ENCODE measurements at regions not wholly inside any gene's neighbourhood (a gene's known extent, or its start where the extent isn't known, plus 50 kb on each side); places are given as distances from the start of the nearest gene placed in this dataset.

DNA sequence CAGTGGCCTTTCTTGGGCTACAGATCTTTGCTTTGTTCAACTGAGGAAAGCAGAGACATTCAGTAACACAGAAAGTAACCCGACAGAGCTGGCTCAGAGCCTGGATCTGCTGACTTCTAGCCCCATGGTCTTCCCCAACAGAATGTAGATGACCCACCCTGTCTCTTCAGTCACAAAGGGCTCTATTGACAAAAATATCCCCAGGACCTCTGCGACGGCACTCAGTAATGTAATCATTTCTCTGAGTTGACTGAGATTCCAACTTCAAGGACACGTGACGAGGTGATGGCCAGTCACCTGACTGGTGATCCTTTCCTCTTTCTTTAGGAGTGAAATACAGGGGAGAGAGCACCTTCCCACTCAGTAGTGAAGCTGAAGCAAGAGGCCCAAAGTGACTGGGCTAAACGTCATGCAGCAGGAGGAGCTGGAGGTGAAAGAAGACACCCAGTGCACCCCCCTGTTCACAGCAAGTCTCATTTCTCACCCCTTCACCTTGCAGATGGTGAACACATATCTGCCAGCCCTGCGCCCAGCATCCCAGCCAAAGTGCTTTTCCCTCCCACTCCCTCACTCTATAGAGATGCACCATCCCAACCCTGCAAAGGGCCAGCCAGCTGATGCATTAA, 179.2 kb upstream of the EGLN3 start:
- no peak for DNase-seq (ENCODE audit: low read depth)

DNA sequence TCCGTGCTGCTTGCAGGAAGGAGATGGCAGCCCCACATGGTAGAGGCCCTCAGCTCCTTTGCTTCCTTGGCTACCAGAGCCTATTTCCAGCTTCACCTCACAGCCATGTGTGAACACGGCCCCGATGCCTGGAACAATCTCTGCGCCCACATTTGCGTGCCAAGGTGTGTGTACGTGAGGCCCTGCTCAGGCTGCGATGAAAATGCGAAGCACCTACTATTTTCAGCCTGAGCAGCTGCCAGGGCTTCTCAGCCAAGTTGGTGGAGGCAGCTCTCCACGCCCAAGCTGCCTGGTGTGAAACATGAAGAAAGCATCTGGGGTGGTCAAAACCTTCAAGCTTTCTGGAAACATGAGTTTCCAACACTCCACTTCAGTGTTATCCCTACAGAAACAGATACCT, 177.8 kb upstream of the EGLN3 start:
- DNase-seq (ENCODE audit: low read depth), result no peak

DNA sequence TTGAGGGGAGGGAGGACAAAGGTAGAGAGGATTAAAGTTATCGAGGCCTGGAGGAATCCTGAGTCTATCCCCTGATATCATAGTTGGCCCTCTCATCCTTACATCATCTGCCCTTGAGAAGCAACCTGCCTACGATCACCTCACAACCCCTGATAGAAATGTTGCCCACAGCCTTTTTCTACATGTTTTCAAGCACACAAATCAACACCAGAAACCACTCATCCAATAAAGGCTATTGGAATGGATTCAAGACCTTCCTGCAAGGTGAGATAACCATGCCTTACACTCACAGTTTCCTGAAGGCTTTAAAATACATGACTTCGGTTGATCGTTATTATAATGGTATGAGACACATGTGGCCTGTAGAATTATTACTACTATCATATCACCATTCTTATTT, 175.7 kb upstream of the EGLN3 start:
- no peak for DNase-seq (ENCODE audit: low read depth)

DNA sequence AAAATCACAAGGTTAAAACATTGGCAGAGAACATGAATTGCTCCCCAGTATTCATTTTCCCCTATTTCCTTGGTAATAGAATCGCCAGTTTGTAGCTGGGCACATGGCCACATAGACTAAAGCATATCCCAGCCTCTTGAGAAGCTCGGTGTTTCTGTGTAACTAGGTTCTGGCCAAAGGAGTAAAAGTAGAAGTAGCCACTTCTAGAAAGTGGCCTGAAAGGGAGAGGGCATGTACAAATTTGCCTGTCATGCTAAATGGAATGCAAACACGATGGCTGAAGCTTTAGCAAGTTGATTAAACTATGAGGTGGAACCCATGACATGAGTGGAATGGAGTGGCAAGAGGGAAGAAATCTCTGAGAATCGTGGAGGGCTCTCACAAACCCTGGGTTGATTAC, 173.7 kb upstream of the EGLN3 start:
- DNase-seq (ENCODE audit: low read depth), result no peak

DNA sequence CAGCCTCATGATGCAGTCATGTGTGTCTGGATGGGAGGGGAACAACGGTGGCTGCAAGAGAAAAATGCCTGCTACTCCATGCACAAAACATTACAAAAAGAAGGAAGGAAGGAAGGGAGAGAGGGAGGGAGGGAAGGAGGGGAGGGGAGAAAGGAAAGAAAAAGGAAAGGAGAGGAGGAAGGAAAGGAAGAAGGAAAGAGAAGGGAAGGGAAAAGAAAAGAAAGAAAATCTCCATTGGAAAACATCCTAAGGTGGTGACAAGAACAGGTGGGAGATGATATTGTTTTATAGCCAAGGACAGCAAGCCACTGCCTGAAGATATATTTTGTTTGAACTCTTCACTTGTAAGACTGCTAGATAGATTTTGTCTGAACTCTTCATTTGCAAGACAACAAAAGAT, 171.8 kb upstream of the EGLN3 start:
- DNase-seq (ENCODE audit: low read depth), result no peak

DNA sequence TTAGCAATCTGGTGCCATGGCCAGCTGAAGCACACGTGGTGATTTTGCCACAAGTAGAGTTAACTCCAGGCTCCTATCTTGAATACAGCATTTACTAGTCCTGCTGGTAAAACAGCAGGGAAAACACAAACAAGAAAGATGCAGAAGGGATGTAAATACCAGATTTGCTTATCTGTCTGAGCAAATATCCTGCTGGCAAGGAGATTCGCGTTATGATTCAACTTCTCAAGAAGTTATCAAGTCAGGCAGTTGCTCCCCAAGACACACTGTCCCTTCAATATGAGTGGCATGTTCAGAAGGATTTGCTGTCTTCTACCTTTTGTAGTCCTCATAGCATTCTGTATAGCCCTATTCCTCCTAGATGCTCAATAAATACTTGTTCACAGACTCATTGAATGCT, 171.2 kb upstream of the EGLN3 start:
- DNase-seq (ENCODE audit: low read depth), result no peak

DNA sequence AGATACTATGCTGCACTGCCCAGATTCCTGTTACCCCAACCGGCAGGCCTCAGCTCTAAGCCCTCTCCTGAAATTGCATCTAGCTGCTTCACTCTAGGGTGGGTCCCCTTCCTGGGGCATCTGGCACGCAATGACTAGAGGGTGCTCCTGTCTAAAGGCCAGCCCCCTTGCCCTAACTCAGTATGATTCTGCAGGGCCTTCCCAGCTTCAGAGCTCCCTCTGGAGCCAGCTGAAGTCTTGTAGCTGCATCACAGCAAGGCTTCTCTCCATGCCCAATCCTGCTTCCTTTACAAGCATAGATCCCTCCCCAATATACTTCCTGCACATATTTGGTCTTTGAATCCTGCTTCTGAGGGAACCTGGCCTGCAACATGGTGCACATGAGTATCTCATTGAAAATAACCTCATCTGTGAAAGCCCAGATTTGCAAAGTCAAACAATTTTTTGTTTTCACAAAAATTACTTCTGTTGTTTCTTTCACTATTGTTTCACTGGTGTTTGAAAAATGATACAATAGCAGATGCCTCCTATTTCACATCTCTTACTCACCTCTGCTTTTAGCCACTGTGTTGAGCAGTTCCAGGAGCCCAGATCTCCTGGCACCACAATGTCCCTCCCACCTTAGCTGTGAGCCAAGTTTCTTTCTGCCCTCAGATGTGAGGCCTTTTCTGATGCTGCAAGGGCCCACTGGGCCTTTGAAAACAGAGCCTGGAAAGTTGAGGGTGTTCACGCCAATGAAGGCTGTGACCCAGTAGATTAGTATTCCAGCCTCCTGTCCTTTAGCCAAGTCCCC, 169.5 kb upstream of the EGLN3 start:
- no peak for DNase-seq (ENCODE audit: low read depth)

DNA sequence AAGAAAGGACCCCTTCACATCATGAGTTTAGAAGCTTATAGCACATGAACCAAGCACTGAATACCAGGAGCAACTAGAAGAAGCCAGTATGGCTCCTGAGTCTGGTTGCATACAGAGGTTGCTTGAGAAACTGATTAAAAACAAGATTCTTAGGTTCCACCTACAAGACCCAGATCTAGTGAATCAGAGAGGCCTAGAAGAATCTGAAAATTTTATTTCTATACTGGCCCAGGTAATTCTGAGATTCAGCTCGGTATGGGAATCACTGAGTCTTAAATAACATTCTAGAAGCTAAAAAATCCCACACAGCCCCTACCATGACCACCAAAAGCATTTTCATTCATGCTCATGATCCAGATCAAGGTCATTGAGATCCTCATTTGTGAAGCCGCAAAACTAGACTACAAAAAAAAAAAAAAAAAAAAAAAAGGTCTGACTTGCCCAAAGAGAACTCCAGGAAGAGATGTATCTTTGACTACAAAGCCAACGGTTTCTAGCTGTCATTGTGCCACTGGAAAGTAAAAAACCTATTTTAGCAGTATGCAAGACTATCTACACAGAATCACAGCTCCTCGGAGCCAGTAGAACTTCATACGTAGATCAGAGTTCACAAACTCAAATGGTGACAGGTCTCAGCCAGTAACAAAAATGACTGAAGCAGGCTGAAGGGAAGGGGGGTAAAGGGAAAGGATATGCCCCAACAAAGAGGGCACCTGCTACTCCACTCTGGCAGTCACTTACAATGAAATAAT, 168.4 kb upstream of the EGLN3 start:
- no peak for DNase-seq (ENCODE audit: low read depth)

DNA sequence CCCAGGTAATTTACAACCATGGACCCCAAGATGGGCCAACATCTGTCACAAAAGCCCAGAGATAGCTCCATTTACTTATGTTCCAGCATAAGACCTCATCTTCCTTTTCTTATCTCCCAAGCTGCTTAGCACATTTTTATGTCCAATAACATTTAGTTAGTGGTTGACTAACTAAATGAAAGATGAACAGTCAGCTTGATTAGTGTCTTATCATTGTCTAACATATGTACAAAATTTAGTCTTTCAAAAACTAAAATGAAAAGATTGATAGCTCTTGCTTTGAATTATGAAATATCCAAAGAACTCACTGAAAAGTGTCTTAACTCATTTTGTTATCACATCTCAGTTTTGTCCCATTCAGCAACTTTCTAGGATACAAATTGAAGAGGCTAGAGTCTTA, 163.1 kb upstream of the EGLN3 start:
- no peak for DNase-seq (ENCODE audit: low read depth)

DNA sequence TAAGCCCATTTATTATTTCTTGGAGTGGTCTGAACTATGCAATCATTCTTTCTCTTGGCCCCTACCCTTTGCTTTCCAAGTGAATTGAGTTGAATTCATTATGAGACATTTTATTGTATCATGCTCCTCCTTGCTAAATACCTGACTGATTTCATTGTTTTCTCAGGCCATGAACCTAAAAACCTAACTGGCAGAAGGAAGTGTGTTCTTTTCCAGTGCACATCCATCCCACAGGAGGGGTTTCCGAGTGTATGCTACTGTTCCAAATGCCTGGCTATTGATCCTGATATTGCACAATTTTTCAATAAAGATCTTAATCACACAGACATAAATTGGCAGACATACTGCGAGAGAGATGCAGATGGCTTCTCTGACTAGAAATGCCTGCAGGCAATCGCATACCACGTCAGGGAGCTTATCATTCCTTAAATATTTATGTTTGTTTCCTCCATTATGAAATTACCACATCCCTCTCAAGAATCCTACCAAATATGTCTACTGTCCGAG, 162.2 kb upstream of the EGLN3 start:
- DNase-seq (ENCODE audit: low read depth), result peak; percentile 17

DNA sequence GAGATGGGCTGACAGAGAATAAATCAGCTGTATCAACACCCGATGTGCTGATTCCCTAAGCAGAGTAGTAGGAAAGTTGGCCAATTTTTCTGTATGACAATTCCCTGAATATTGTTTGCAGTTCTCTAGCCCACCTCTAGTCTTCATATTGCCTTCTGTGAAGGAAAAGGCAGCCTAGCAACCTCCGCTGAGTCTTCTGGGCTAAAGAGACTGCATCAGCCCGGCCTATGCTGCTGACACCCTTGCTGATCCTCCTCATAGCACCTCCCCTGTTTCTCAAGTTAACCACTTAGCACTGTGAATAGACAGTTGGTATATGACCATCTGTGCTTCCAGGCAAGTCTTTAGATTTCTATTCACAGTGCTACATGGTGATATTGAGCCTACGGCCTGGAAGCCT, 161.1 kb upstream of the EGLN3 start:
- DNase-seq (ENCODE audit: low read depth), result no peak

DNA sequence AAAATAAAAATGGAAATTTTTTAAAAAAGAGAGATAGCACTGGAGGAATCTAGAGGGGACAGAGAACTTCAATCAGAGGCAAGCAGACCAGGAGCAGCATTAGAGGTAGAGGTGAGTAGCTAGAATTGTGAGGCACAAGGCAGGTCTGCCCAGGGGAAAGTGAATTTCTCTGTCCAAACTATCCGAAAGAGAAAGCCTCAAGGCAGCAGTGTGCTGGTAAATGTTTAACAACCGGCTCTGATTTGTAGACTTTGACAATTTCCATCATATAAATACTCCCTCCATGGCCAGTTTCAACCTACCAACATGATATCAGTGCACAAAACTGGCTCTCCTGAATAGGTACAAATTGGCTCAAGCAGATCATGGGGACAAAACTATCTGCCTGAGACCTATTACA, 160.6 kb upstream of the EGLN3 start:
- no peak for DNase-seq (ENCODE audit: low read depth)

DNA sequence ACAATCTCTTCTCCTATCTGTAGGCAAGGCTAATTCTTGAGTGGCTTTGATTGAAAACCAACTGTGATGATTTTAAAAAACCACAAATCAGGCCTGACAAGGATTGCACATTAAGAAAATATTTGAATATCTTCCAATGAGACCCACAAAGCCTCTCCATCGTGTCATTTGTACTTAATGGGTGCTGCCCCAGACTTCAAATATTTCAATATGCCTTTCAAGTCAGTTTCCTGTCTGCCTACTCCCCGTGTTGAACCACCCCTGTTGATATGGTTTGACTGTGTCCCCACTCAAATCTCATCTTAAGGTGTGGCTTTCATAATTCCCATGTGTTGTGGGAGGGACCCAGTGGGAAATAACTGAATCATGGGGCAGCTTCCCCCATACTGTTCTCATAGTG, 159.7 kb upstream of the EGLN3 start:
- no peak for DNase-seq (ENCODE audit: low read depth)

DNA sequence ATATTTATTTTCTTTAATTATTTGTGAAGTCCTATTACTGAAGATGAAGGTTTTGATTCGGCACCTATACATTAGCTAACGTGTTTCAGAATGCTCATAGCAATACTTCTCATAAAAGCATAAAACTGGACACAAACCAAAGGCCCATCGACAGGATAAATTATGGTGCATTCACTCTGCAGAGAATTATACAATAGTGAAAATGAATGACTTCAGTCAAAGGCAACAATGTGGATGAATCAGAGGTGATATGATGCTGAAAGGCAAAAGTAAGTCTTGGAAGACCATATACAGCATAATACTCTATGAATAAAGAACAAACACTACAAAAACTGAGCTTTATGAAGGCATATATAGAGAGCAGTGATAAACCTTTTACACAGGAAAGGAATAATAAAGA, 156.6 kb upstream of the EGLN3 start:
- no peak for DNase-seq (ENCODE audit: low read depth)

DNA sequence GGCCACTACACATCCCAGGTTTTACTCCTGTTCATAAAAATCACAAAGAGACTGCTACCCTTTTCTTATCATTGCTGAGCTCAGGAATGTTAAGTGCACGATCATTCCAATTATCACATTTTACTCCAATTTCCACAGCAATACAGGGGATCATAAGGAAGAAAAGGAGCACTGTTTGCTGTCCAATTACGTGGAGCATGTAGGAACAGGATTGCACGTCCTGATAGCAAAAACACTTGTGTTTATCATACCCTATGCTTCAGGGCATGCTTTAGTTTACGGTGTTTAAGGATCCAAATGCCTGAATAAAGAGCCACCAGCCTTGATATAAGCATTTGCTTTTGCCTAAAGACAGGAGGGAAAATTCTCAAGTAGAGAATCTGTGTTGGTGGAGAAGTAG, 155.4 kb upstream of the EGLN3 start:
- DNase-seq (ENCODE audit: low read depth), result no peak

DNA sequence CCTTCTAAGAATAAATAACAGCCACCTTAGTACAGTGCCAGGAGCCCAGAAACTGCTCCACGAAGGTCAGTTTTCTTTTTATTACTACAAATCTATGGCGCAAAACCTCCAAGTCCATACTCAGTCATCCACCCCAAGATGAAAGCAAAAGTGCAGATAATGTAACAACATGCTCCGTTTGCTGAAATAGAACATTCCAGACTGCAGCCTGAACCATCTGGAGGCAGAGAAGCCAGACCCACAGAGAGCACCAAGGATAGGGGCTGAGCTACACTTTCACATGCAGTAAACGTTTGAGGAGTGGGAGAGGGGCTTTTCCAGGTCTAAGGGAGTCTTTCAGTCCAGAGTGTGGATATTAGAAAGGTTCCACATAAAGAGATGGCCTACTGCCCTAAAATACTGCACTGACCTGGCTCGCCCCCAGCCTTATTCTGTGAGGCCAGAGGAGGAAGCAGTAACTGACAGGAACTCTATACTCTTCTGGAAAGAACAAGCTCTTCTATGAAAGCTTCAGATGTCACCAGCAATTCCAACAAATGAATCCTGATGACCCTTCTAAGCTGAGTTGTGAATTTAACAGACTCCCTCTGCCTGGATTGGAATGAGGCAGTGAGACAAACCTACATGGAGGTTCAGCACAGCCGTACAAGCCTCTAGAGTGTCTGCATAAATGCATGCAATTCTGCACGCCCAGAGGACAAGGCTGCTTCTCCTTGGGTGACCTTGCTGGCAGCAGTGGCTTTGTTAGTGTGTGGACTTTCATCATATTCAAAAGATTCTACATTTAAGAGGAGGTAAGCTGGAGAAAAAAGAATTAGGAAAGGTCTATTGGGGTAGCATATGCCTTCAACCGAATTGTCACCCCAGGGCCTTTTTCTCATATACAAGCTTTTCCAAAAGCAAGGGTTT, 153.9 kb upstream of the EGLN3 start:
- no peak for DNase-seq (ENCODE audit: low read depth)

DNA sequence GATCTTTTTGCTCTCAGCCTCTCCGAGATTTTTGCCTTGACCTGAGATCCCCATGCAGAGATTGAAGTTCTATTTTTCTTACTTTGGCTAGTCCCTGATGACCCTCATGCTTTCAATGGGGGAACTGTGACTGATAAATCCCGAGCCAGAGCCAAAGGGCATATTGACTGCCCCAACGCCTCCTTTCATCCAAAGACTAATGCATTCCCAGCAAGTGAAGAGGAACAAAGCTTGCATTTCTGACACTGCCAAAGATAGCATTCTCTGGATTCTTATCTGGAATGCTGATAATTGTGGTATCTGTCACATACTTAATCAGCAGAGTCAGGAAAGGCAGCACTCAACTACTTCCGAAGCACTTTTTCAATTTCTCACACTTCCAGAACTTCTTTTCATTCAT, 152.3 kb upstream of the EGLN3 start:
- DNase-seq (ENCODE audit: low read depth), result no peak

DNA sequence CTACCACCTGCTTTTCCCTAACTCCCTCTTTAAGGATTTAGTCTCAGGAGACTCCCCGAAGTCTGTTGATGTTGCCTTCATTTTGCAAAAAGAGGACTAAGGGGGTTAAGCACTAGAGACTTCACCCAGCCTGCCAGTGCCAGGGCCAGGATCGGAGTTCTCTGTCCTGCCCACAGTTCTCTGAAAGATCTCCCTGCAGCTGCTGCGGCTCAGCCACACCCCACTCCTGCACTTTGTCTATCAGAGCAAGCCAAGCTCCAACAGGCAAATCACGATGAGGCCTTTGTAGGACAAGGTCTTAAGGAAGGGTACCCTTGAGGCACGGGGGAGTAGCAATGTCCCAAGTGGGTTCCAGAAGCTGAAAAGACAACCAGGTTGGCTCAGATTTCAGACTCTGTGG, 148.8 kb upstream of the EGLN3 start:
- no peak for DNase-seq (ENCODE audit: low read depth)

DNA sequence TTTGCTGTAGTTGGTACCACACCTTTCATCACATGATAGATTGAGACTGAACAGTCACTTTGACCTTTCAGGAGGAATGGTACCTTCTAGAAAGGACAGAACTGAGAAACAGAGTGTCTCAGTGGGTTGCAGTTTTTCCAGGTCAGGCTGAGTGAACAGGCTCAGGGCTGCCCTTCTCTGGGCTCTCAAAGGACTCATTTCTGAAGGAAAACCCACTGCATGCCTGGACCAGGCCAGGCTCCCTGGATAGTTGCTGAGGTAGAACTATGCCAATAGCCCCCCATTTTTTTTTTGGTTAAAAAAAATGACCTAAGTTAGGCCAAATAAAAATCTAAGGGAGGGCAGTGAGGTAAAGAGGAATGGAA, 148.1 kb upstream of the EGLN3 start:
- DNase-seq (ENCODE audit: low read depth), result no peak

DNA sequence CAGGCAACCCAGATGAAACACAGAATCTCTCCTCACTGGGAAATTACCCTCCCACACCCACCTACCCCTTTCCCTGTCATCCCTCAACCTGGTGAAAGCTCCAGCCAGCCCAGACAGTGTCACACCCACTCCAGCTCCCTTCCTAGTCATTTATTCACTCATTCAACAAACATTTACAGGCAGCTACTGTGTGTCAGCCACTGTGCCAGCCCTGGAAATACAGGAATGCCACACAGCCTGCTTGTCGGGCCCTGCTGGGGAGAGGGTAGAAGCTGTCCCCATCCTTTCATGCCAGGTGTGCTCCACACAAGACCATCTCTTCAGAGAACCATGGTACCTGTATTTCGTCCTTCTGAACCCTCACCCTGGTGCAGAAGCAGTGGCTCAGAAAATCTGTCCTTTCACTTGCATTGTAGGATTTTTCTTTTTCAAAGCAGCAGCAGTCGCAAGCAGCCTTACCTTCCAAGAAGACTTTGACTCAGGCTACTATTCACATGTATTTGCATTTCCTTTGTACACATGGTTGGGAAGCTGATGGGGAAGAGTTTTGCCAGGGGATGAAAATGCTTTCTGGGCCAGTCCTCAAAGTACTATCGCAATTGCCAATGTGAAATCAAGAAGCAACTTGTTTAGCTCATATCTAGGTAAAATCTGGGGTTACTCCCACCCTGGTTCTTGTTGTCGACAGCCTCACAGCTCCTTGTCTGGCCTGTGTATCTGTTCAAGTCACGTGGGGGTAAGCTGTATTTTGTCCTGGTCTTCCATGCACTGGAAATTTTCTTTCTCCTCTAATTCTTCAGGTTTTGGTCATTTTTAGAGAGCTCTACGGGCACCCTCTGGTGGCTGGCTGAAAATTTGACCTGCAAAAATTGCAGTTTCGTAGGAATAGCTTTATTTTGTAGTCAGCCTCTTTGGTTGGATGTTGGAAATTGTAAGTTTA, 147.4 kb upstream of the EGLN3 start:
- peak; percentile 18 for DNase-seq (ENCODE audit: low read depth)

DNA sequence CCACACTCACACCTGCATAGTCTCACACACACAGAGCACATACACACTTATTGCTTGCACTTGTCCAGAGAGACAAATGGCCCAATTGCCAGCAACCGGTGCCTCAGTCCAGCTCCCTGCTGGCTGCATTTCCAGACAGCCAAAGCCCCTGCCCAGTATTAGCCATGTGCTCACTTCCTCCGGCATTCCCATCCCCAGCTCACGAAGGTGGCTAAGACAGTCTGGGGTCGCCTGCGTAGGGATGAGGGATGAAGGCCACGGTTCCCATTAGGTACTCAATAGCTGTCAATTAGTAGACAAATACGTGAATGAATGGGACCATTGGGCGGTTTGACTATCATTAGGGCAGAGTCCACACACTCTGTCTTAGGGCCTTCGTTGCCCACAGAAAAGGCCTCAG, 146.8 kb upstream of the EGLN3 start:
- no peak for DNase-seq (ENCODE audit: low read depth)
